GM19324 (cell line): ENCODE measurements at regions not wholly inside any gene's neighbourhood (a gene's known extent, or its start where the extent isn't known, plus 50 kb on each side); places are given as distances from the start of the nearest gene placed in this dataset.

Experiments
- ATAC-seq: cut with Tn5 transposase; IDR thresholded peaks from one replicate; pipeline ENCODE4 v1.9.1; 2021; ENCODE audit warnings: mild to moderate bottlenecking, moderate library complexity; ENCODE audit not compliant: unreplicated experiment, low FRiP score

- no peak for ATAC-seq
Observed at GRCh38 chr10:105352281-105352680, 711.2 kb downstream of the SORCS3 start.

- ATAC-seq = no peak
Observed at GRCh38 chr10:105351187-105351586, 710.1 kb downstream of the SORCS3 start.

GRCh38 chr10:105347487-105347886 is 706.4 kb downstream of the SORCS3 start:
- no peak for ATAC-seq

- no peak for ATAC-seq
Observed at GRCh38 chr10:105342606-105343005, 701.5 kb downstream of the SORCS3 start.

GRCh38 chr10:105339669-105340068 is 698.6 kb downstream of the SORCS3 start:
- no peak for ATAC-seq

- no peak for ATAC-seq
Observed at GRCh38 chr10:105328503-105329133, 687.5 kb downstream of the SORCS3 start.
